Activated T-cell treated with anti-CD3 and anti-CD28 coated beads for 1 hour (primary cell): ENCODE measurements at regions not wholly inside any gene's neighbourhood (a gene's known extent, or its start where the extent isn't known, plus 50 kb on each side); places are given as distances from the start of the nearest gene placed in this dataset.
"Not testable (repeated sequence)": the region's sequence is repeated elsewhere in the genome, so short reads cannot be mapped to it uniquely, and the experiment has no call there.

Experiments
- DNase-seq: peaks from one replicate; pipeline ENCODE4 v3.0.0-alpha.2; 2020; ENCODE audit warnings: low read depth

GRCh38 chr7:131636092-131636491, 79.7 kb upstream of the PODXL start:
- no peak for DNase-seq

GRCh38 chr7:131634197-131634596, 77.8 kb upstream of the PODXL start:
- DNase-seq, result not testable (repeated sequence)

- DNase-seq, result no peak
These were observed 77.0 kb upstream of the PODXL start for GRCh38 chr7:131633342-131633843.

- no peak for DNase-seq
These were observed 74.0 kb upstream of the PODXL start for GRCh38 chr7:131630427-131630826.

- no peak for DNase-seq
These were observed 72.9 kb upstream of the PODXL start for GRCh38 chr7:131629217-131629882.

GRCh38 chr7:131628634-131629033, 72.2 kb upstream of the PODXL start:
- no peak for DNase-seq

GRCh38 chr7:131627735-131628190, 71.3 kb upstream of the PODXL start:
- DNase-seq, result no peak

- no peak for DNase-seq
These were observed 70.2 kb upstream of the PODXL start for GRCh38 chr7:131626643-131627042.

- no peak for DNase-seq
These were observed 69.5 kb upstream of the PODXL start for GRCh38 chr7:131625817-131626372.

- not testable (repeated sequence) for DNase-seq
These were observed 68.9 kb upstream of the PODXL start for GRCh38 chr7:131625345-131625744.

- no peak for DNase-seq
These were observed 68.1 kb upstream of the PODXL start for GRCh38 chr7:131624536-131624935.

- DNase-seq, result no peak
These were observed 66.7 kb upstream of the PODXL start for GRCh38 chr7:131623154-131623553.

- no peak for DNase-seq
These were observed 65.2 kb upstream of the PODXL start for GRCh38 chr7:131621652-131622051.

GRCh38 chr7:131620673-131621609, 64.5 kb upstream of the PODXL start:
- DNase-seq, result no peak

GRCh38 chr7:131619336-131620305, 63.2 kb upstream of the PODXL start:
- no peak for DNase-seq

- no peak for DNase-seq
These were observed 62.0 kb upstream of the PODXL start for GRCh38 chr7:131618391-131618790.

GRCh38 chr7:131616487-131617200, 60.2 kb upstream of the PODXL start:
- no peak for DNase-seq

- no peak for DNase-seq
These were observed 57.5 kb upstream of the PODXL start for GRCh38 chr7:131613909-131614308.

- no peak for DNase-seq
These were observed 53.6 kb upstream of the PODXL start for GRCh38 chr7:131610007-131610406.

- DNase-seq, result no peak
These were observed 51.7 kb upstream of the PODXL start for GRCh38 chr7:131608116-131608500.
